Esophagus squamous epithelium (tissue), 4 donors: ENCODE measurements at regions not wholly inside any gene's neighbourhood (a gene's known extent, or its start where the extent isn't known, plus 50 kb on each side); places are given as distances from the start of the nearest gene placed in this dataset.

ENCODE experiments used
- POLR2A ChIP-seq, 4 donors: fragments of 450-650 bp; IDR thresholded peaks; one replicate each; pipeline ENCODE4 v1.6.1; 2017; ENCODE audit warnings: antibody characterized with exemption in 4 of 4, mild to moderate bottlenecking in 4 of 4, moderate library complexity in 3 of 4
- TF ChIP-seq, protein P1 (sequence below), 6 experiments: fragments of 450-650 bp in 4 of 6; fragments of 200-600 bp in 2 of 6; sonication (generic) in 2 of 6; IDR thresholded peaks; one replicate each; pipeline ENCODE4 v1.5.1; 2016 to 2019; ENCODE audit warnings: antibody characterized with exemption in 6 of 6, mild to moderate bottlenecking in 4 of 6, moderate library complexity in 4 of 6

- TF ChIP-seq POLR2A (IDR thresholded peaks at IDR 0.05), result no peak
- TF ChIP-seq, protein P1, sequence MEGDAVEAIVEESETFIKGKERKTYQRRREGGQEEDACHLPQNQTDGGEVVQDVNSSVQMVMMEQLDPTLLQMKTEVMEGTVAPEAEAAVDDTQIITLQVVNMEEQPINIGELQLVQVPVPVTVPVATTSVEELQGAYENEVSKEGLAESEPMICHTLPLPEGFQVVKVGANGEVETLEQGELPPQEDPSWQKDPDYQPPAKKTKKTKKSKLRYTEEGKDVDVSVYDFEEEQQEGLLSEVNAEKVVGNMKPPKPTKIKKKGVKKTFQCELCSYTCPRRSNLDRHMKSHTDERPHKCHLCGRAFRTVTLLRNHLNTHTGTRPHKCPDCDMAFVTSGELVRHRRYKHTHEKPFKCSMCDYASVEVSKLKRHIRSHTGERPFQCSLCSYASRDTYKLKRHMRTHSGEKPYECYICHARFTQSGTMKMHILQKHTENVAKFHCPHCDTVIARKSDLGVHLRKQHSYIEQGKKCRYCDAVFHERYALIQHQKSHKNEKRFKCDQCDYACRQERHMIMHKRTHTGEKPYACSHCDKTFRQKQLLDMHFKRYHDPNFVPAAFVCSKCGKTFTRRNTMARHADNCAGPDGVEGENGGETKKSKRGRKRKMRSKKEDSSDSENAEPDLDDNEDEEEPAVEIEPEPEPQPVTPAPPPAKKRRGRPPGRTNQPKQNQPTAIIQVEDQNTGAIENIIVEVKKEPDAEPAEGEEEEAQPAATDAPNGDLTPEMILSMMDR (IDR thresholded peaks at IDR 0.05), result no peak
Measured at GRCh38 chr11:120040151-120040840, 97.6 kb downstream of the TRIM29 start.
